Endodermal cell (in vitro differentiated cells): ENCODE measurements at regions not wholly inside any gene's neighbourhood (a gene's known extent, or its start where the extent isn't known, plus 50 kb on each side); places are given as distances from the start of the nearest gene placed in this dataset.

Experiments used
- DNase-seq: peaks from one replicate; pipeline ENCODE4 v3.0.0-alpha.2; 2017
- H3K27ac ChIP-seq: 2 replicates; pipeline ENCODE4 v1.5.1; 2013; ENCODE audit warnings: mild to moderate bottlenecking, low read depth, low read length, moderate library complexity
- H3K27me3 ChIP-seq: 2 replicates; pipeline ENCODE4 v1.6.1; 2013; ENCODE audit warnings: mild to moderate bottlenecking, low read length, moderate library complexity; ENCODE audit not compliant: insufficient read depth, control insufficient read depth, poor library complexity, severe bottlenecking
- H3K36me3 ChIP-seq: 2 replicates; pipeline ENCODE4 v1.7.0; 2013; ENCODE audit warnings: mild to moderate bottlenecking, low read length, moderate library complexity; ENCODE audit not compliant: control insufficient read depth, insufficient read depth
- H3K4me1 ChIP-seq: one replicate; pipeline ENCODE4 v1.7.0; 2013; ENCODE audit warnings: low read length; ENCODE audit not compliant: control insufficient read depth, insufficient read depth
- H3K4me3 ChIP-seq: 2 replicates; pipeline ENCODE4 v1.5.1; 2013; ENCODE audit warnings: mild to moderate bottlenecking, low read length, moderate library complexity
- H3K9ac ChIP-seq: 2 replicates; pipeline ENCODE4 v1.6.1; 2013; ENCODE audit warnings: mild to moderate bottlenecking, low read length, moderate library complexity; ENCODE audit not compliant: poor library complexity, severe bottlenecking; ENCODE audit errors: extremely low read depth
- H3K9me3 ChIP-seq: 2 replicates; pipeline ENCODE4 v1.6.1; 2013; ENCODE audit warnings: mild to moderate bottlenecking, low read length, moderate library complexity; ENCODE audit not compliant: control insufficient read depth
- H3K27ac Mint-ChIP-seq: 2 replicates; pipeline ENCODE4 v1.8.0; 2020; ENCODE audit warnings: mixed read lengths
- H3K27me3 Mint-ChIP-seq: 2 replicates; pipeline ENCODE4 v1.8.0; 2021; ENCODE audit warnings: mild to moderate bottlenecking, mixed read lengths; ENCODE audit not compliant: insufficient read depth
- H3K36me3 Mint-ChIP-seq: 2 replicates; pipeline ENCODE4 v1.8.0; 2020; ENCODE audit warnings: low read depth, mixed read lengths
- H3K4me1 Mint-ChIP-seq: 2 replicates; pipeline ENCODE4 v1.8.0; 2020; ENCODE audit warnings: mixed read lengths
- H3K4me3 Mint-ChIP-seq: 2 replicates; pipeline ENCODE4 v1.8.0; 2020; ENCODE audit warnings: mild to moderate bottlenecking, moderate library complexity, mixed read lengths
- H3K9me3 Mint-ChIP-seq: 2 replicates; pipeline ENCODE4 v1.8.0; 2020; ENCODE audit warnings: mild to moderate bottlenecking, mixed read lengths
- WGBS, 2 experiments: methylation state at CpG; one replicate each; pipeline versions ENCODE4 v1.1.5 to v1.1.7; 2013; ENCODE audit warnings: missing lambda C conversion rate in 2 of 2, mixed read lengths in 1 of 2; ENCODE audit not compliant: insufficient coverage in 1 of 2, insufficient read length in 1 of 2; 5-methylcytosine and 5-hydroxymethylcytosine counted together
- TF ChIP-seq, protein P1 (sequence below): fragments of 200-600 bp; sonication (generic); conservative IDR thresholded peaks from 2 replicates; pipeline ENCODE4 v1.5.0; 2021; ENCODE audit warnings: antibody characterized with exemption, mild to moderate bottlenecking

DNA sequence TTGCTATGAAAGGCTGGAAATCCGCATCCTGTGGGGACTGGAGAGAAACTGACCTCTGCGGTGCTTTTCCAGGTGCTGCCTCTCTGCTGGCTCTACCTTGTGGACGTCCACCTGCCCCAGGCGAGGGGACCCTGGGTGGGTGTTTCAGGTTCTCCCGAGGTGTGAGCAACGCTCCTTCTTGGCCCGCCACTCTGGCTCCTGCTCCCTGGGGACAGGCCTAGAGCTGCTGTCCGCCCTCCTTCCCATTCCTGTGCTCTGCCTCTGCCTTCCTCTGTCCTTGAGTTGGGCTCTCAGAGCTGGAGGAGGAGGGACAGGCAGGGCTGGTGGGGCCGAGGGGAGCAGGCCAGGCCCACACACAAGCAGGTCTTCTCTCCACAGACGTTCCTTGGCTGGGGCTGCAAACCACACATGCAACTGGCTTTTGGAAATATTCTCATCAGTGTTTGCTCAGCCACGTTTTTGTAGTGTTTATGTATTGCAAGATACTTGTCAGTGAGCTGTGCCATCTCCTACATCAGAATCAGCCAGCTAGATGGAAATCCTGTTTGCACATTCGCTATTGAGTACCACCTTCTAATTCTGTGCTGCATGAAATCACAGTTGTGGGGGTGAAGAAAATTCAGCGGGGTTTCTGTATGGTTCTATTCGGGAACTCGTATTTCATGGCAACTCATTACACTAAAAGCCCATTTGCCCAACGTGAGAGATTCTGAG, 1115.0 kb downstream of the BRD1 start:
- Mint-ChIP-seq H3K27ac (no peak overlapping the region), H3K4me1 (peaks cover 2% of the 10 kb centered on the region), H3K4me3 (no peak overlapping the region), H3K36me3 (peaks cover 17% of the 10 kb centered on the region), H3K9me3 (peaks cover 5% of the 10 kb centered on the region), H3K27me3 (no peaks in the 10 kb centered on the region)
- TF ChIP-seq, protein P1, sequence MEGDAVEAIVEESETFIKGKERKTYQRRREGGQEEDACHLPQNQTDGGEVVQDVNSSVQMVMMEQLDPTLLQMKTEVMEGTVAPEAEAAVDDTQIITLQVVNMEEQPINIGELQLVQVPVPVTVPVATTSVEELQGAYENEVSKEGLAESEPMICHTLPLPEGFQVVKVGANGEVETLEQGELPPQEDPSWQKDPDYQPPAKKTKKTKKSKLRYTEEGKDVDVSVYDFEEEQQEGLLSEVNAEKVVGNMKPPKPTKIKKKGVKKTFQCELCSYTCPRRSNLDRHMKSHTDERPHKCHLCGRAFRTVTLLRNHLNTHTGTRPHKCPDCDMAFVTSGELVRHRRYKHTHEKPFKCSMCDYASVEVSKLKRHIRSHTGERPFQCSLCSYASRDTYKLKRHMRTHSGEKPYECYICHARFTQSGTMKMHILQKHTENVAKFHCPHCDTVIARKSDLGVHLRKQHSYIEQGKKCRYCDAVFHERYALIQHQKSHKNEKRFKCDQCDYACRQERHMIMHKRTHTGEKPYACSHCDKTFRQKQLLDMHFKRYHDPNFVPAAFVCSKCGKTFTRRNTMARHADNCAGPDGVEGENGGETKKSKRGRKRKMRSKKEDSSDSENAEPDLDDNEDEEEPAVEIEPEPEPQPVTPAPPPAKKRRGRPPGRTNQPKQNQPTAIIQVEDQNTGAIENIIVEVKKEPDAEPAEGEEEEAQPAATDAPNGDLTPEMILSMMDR, result no peak
- H3K4me3 ChIP-seq, result no peak overlapping the region
- peaks cover 6% of the 10 kb centered on the region for H3K9me3 ChIP-seq
- no peaks in the 10 kb centered on the region for H3K4me1 ChIP-seq
- no peaks in the 10 kb centered on the region for H3K27me3 ChIP-seq
- DNase-seq, result peak; percentile 32
- H3K27ac ChIP-seq, result no peak overlapping the region
- H3K36me3 ChIP-seq, result no peaks in the 10 kb centered on the region
- 92 to 96% methylated on average over 11 to 16 of the region's 16 CpGs for WGBS, 2 experiments
- H3K9ac ChIP-seq, result no peak overlapping the region

DNA sequence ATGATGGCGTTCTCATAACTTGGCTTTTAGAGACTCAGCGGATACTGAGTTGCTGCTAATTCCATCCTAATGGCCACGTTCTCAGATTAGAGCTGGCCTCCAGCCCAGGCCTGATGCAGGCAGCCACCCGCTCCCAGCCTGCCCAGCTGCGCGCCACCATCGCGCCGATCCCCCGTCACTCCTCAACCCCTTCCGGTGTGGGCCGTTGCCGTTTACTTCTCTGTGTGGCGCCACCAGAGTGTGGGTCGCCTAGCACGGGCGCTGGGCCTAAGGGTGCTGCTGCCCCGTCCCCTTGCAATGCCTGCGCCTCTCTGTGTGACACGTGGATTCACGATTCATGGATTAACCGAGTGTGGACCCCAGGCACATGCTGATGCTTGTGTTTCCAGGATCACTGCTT, 1116.0 kb downstream of the BRD1 start:
- no peaks in the 10 kb centered on the region for H3K4me1 ChIP-seq
- H3K9ac ChIP-seq, result no peak overlapping the region
- peaks cover 6% of the 10 kb centered on the region for H3K9me3 ChIP-seq
- Mint-ChIP-seq H3K4me3 (no peak overlapping the region), H3K9me3 (peaks cover 5% of the 10 kb centered on the region), H3K27ac (no peak overlapping the region), H3K36me3 (peaks cover 17% of the 10 kb centered on the region), H3K4me1 (no peaks in the 10 kb centered on the region), H3K27me3 (no peaks in the 10 kb centered on the region)
- no peak overlapping the region for H3K4me3 ChIP-seq
- H3K36me3 ChIP-seq, result no peaks in the 10 kb centered on the region
- TF ChIP-seq, protein P1, result no peak
- H3K27me3 ChIP-seq, result no peaks in the 10 kb centered on the region
- 88 to 90% methylated on average over 18 to 22 of the region's 22 CpGs for WGBS, 2 experiments
- DNase-seq, result no peak
- no peak overlapping the region for H3K27ac ChIP-seq

DNA sequence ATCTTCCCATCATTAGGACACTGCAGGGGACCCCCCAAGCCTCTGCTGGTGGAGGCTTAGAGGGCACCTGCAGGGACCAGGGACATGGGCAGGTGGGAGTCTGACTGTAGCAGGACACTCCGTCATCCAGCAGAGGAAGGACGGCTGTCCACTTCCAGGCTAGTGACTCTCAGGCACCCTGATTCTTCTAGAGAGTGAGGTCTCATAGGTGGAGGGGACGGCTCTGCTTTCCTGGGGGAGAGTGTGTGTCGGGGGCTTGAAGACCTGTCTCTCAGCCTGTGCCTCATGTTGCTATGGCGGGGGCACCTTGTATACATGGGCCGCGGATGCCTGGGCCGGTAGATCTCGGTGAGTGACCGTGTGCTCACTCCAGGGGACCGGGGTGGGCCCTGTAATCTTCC, 1116.6 kb downstream of the BRD1 start:
- Mint-ChIP-seq H3K27me3 (no peaks in the 10 kb centered on the region), H3K4me1 (no peaks in the 10 kb centered on the region), H3K4me3 (no peak overlapping the region), H3K9me3 (peaks cover 5% of the 10 kb centered on the region), H3K36me3 (peaks cover 15% of the 10 kb centered on the region), H3K27ac (no peak overlapping the region)
- H3K27ac ChIP-seq, result no peak overlapping the region
- H3K36me3 ChIP-seq, result no peaks in the 10 kb centered on the region
- no peak for DNase-seq
- no peak overlapping the region for H3K9ac ChIP-seq
- no peaks in the 10 kb centered on the region for H3K4me1 ChIP-seq
- whole genome bisulfite sequencing, 2 experiments, result 87 to 93% methylated on average over 6 to 11 of the region's 11 CpGs
- no peak overlapping the region for H3K4me3 ChIP-seq
- no peaks in the 10 kb centered on the region for H3K27me3 ChIP-seq
- TF ChIP-seq, protein P1, result no peak
- peaks cover 6% of the 10 kb centered on the region for H3K9me3 ChIP-seq
